Stromal cell of bone marrow (primary cell): ENCODE measurements at regions not wholly inside any gene's neighbourhood (a gene's known extent, or its start where the extent isn't known, plus 50 kb on each side); places are given as distances from the start of the nearest gene placed in this dataset.

Experiments used
- DNase-seq: peaks from one replicate; pipeline ENCODE4 v3.0.0-alpha.2; 2012; ENCODE audit warnings: low read depth

- DNase-seq, result no peak
These were observed 273.1 kb downstream of the TTLL7 start for GRCh38 chr1:83725735-83726360.

- DNase-seq, result no peak
These were observed 280.6 kb downstream of the TTLL7 start for GRCh38 chr1:83718338-83718737.

GRCh38 chr1:83717785-83718184, 281.1 kb downstream of the TTLL7 start:
- DNase-seq, result no peak

- no peak for DNase-seq
These were observed 282.3 kb downstream of the TTLL7 start for GRCh38 chr1:83716641-83717040.

GRCh38 chr1:83715550-83715949, 283.4 kb downstream of the TTLL7 start:
- DNase-seq, result no peak

- no peak for DNase-seq
These were observed 289.3 kb downstream of the TTLL7 start for GRCh38 chr1:83709662-83710061.

GRCh38 chr1:83706354-83706938, 292.5 kb downstream of the TTLL7 start:
- no peak for DNase-seq

GRCh38 chr1:83705091-83705490, 293.8 kb downstream of the TTLL7 start:
- DNase-seq, result peak; percentile 46

GRCh38 chr1:83704350-83704749, 294.6 kb downstream of the TTLL7 start:
- no peak for DNase-seq

- DNase-seq, result no peak
These were observed 296.6 kb downstream of the TTLL7 start for GRCh38 chr1:83702356-83702755.

GRCh38 chr1:83701355-83701754, 297.6 kb downstream of the TTLL7 start:
- no peak for DNase-seq

GRCh38 chr1:83698644-83699043, 300.3 kb downstream of the TTLL7 start:
- DNase-seq, result no peak

- no peak for DNase-seq
These were observed 301.0 kb downstream of the TTLL7 start for GRCh38 chr1:83697961-83698360.

- DNase-seq, result no peak
These were observed 301.7 kb downstream of the TTLL7 start for GRCh38 chr1:83697220-83697619.

GRCh38 chr1:83694449-83694848, 304.5 kb downstream of the TTLL7 start:
- no peak for DNase-seq

- no peak for DNase-seq
These were observed 305.4 kb downstream of the TTLL7 start for GRCh38 chr1:83693427-83694126.

- DNase-seq, result peak; percentile 10
These were observed 306.2 kb downstream of the TTLL7 start for GRCh38 chr1:83692524-83693381.

GRCh38 chr1:83691953-83692500, 306.9 kb downstream of the TTLL7 start:
- no peak for DNase-seq

GRCh38 chr1:83689921-83690868, 308.7 kb downstream of the TTLL7 start:
- peak; percentile 68 for DNase-seq

- no peak for DNase-seq
These were observed 316.8 kb downstream of the TTLL7 start for GRCh38 chr1:83682132-83682531.

GRCh38 chr1:83676106-83676505, 322.8 kb downstream of the TTLL7 start:
- DNase-seq, result peak; percentile 25
